ENCODE measurements at regions not wholly inside any gene's neighbourhood (a gene's known extent, or its start where the extent isn't known, plus 50 kb on each side); places are given as distances from the start of the nearest gene placed in this dataset.

- no peak for TF ChIP-seq POLR2A (IDR thresholded peaks at IDR 0.05; ENCODE audit: low read length)
- TF ChIP-seq GATA1 (IDR thresholded peaks at IDR 0.05; ENCODE audit: low read depth, low read length), result no peak
Observed at GRCh38 chr11:119545978-119546915, 123.3 kb upstream of the THY1 start.

All from erythroblast (primary cell).